ENCODE measurements at regions not wholly inside any gene's neighbourhood (a gene's known extent, or its start where the extent isn't known, plus 50 kb on each side); places are given as distances from the start of the nearest gene placed in this dataset.

DNA sequence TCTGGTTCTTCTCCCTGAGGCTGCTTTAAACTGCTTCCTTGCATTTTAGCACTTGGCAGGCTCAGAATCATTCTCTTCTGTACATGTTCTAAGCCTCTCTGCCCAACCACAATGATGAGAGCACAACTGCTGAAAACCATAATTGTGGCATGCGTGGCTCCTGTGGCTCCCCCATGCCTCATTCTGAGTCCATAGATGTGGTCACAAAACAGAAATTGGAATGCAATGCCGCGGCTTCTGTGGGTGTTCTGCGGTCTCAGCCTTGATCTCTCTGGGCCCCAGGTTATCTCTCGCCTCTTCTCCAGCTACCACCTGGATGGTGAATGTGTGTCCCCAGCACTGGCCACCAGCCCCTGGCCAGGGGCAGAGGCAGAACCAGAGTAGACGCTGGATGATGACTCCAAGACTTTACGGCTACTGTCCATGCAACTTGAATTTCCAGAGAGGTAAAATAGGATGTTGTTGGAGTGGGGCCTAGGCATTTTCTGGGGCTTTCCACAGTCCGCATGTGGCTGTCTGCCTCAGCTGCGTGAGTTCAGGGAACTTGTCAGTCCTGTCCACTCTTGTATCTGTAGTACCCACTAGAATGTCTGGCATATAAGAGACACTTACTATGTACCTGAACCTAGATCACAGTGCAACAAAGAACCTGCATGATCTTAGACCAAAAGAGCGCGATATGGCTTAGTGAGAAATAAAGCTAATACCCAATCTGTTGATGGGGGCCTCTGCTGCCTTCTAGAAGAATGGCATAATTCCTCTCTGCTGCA is 52.4 kb upstream of the ADRB1 start:
- no peaks in the 10 kb centered on the region for H3K36me3 ChIP-seq (replicated peaks in 1 of 2; ENCODE audit: insufficient read depth in 1 of 2, low read depth in 2 of 2)
- no peaks in the 10 kb centered on the region for H3K27me3 ChIP-seq
- H3K9me3 ChIP-seq: no peaks in the 10 kb centered on the region
- TF ChIP-seq, protein P1, sequence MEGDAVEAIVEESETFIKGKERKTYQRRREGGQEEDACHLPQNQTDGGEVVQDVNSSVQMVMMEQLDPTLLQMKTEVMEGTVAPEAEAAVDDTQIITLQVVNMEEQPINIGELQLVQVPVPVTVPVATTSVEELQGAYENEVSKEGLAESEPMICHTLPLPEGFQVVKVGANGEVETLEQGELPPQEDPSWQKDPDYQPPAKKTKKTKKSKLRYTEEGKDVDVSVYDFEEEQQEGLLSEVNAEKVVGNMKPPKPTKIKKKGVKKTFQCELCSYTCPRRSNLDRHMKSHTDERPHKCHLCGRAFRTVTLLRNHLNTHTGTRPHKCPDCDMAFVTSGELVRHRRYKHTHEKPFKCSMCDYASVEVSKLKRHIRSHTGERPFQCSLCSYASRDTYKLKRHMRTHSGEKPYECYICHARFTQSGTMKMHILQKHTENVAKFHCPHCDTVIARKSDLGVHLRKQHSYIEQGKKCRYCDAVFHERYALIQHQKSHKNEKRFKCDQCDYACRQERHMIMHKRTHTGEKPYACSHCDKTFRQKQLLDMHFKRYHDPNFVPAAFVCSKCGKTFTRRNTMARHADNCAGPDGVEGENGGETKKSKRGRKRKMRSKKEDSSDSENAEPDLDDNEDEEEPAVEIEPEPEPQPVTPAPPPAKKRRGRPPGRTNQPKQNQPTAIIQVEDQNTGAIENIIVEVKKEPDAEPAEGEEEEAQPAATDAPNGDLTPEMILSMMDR (IDR thresholded peaks at IDR 0.05): no peak
- TF ChIP-seq POLR2A (IDR thresholded peaks at IDR 0.05): no peak
- intact Hi-C loops (cut with DNase I): no loop called here
- ATAC-seq: no peak
- no peaks in the 10 kb centered on the region for H3K4me1 ChIP-seq
- WGBS, 2 donors: 88 to 90% methylated on average over 11 of the region's 11 CpGs
- no peak overlapping the region for H3K27ac ChIP-seq
- no peak for DNase-seq
- H3K4me3 ChIP-seq: no peak overlapping the region

DNA sequence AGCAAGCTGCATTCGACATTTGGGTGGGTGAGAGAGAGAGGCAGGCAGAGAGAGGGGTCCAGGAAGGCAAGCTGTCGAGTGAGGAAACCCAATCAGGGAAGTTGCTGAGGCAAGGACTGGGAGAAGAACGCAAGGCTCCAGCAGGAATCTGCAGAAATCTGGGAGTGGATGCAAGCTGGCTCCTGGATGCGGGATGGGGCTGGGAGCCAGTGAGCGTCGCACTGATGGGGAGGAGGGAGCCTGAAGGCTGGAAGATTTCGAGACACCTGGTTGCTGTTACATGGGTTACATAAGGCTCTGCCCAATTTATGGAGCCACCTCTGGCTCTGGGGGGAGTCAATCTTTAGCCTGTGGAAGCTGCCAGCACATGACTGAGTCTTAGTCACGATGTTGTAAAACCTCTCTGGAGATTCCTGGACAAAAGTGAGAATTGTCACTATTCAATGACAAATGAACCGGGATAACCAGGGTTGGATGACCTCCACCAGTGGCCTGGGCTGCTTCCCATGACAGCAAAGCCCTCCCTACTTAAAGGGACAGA is 51.1 kb upstream of the ADRB1 start:
- peaks cover 8% of the 10 kb centered on the region for H3K4me1 ChIP-seq
- ATAC-seq: no peak
- WGBS, 2 donors: 64 to 74% methylated on average over 9 of the region's 9 CpGs
- no peak overlapping the region for H3K4me3 ChIP-seq
- peak in 1 of 4 donors; percentile 9 for DNase-seq
- intact Hi-C loops (cut with DNase I): no loop called here
- H3K27me3 ChIP-seq: no peaks in the 10 kb centered on the region
- H3K36me3 ChIP-seq (replicated peaks in 1 of 2; ENCODE audit: insufficient read depth in 1 of 2, low read depth in 2 of 2): no peaks in the 10 kb centered on the region
- H3K27ac ChIP-seq: no peak overlapping the region
- H3K9me3 ChIP-seq: no peaks in the 10 kb centered on the region
- no peak for TF ChIP-seq POLR2A (IDR thresholded peaks at IDR 0.05)
- TF ChIP-seq, protein P1 (IDR thresholded peaks at IDR 0.05): no peak

DNA sequence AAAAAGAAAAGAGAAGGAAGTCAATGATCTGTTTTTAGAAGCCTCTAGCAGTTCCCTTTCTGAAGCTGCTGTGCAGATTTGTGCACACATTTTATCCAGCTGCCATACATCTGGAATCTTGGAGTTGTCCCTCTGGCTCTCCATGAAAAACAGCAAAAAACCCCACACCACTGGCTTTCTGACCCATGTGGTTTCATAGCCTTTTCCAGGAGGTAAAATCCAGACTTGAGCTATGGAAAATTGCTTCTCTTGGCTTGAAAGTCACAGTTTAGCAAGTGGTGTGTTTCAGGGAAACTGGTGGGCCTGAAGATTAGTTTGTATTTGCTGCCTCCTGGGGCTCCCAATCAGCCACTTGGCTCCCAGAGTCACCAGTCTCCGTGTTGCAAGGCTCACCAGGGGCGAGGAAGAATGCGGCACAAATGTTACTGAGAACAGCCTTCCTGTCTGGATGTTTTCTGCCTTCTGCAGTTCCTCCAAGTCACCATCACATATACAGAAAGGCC is 50.1 kb upstream of the ADRB1 start:
- no peak overlapping the region for H3K27ac ChIP-seq
- intact Hi-C loops (cut with DNase I): no loop called here
- 74 to 89% methylated on average over 3 of the region's 3 CpGs for WGBS, 2 donors
- H3K4me3 ChIP-seq: no peak overlapping the region
- H3K4me1 ChIP-seq: peaks cover 12% of the 10 kb centered on the region
- no peaks in the 10 kb centered on the region for H3K36me3 ChIP-seq (replicated peaks in 1 of 2; ENCODE audit: insufficient read depth in 1 of 2, low read depth in 2 of 2)
- no peak for ATAC-seq
- DNase-seq: peak in 2 of 4 donors; percentile 23 to 42
- no peak for TF ChIP-seq POLR2A (IDR thresholded peaks at IDR 0.05)
- TF ChIP-seq, protein P1 (IDR thresholded peaks at IDR 0.05): no peak
- no peaks in the 10 kb centered on the region for H3K27me3 ChIP-seq
- no peaks in the 10 kb centered on the region for H3K9me3 ChIP-seq
